CD14-positive monocyte (primary cell): ENCODE measurements at regions not wholly inside any gene's neighbourhood (a gene's known extent, or its start where the extent isn't known, plus 50 kb on each side); places are given as distances from the start of the nearest gene placed in this dataset.

Experiments
- DNase-seq, 3 donors: peaks; one replicate each; pipeline ENCODE4 v3.0.0-alpha.2; 2011 to 2022
- H2AFZ ChIP-seq: 2 replicates; pipeline ENCODE4 v1.6.0; 2012; ENCODE audit warnings: mild to moderate bottlenecking, low read depth, low read length, inconsistent platforms; ENCODE audit not compliant: insufficient read depth, poor library complexity, severe bottlenecking
- H3K27ac ChIP-seq, 2 donors: 1 replicate in 1 of 2; 2 replicates in 1 of 2; pipeline ENCODE4 v1.5.1; 2012 to 2013; ENCODE audit warnings: low read length in 2 of 2, control low read depth in 1 of 2, inconsistent platforms in 1 of 2, low read depth in 1 of 2, mild to moderate bottlenecking in 1 of 2
- H3K27me3 ChIP-seq, 2 donors: one replicate each; pipeline versions ENCODE4 v1.6.0 to v1.6.1; 2011 to 2013; ENCODE audit warnings: low read length in 2 of 2; ENCODE audit not compliant: control insufficient read depth in 2 of 2, insufficient read depth in 2 of 2
- H3K36me3 ChIP-seq, 2 donors: replicated peaks in 1 of 2; 1 replicate in 1 of 2; 2 replicates in 1 of 2; pipeline versions ENCODE4 v1.5.1 to v1.6.1; 2012 to 2013; ENCODE audit warnings: low read length in 2 of 2, control low read depth in 1 of 2, inconsistent platforms in 1 of 2, mild to moderate bottlenecking in 1 of 2; ENCODE audit not compliant: insufficient read depth in 2 of 2, control insufficient read depth in 1 of 2
- H3K4me1 ChIP-seq, 2 donors: 1 replicate in 1 of 2; 2 replicates in 1 of 2; pipeline versions ENCODE4 v1.5.1 to v1.6.1; 2012 to 2013; ENCODE audit warnings: low read length in 2 of 2, control low read depth in 1 of 2, inconsistent platforms in 1 of 2, mild to moderate bottlenecking in 1 of 2, moderate library complexity in 1 of 2; ENCODE audit not compliant: insufficient read depth in 2 of 2, control insufficient read depth in 1 of 2
- H3K4me2 ChIP-seq: replicated peaks from 2 replicates; pipeline ENCODE3; 2012; ENCODE audit warnings: low read length, moderate library complexity, mild to moderate bottlenecking; ENCODE audit not compliant: poor library complexity, severe bottlenecking; ENCODE audit errors: extremely low read depth
- H3K4me3 ChIP-seq, 3 experiments: fragments of 200-600 bp in 1 of 3; sonication (generic) in 1 of 3; replicated peaks in 1 of 3; 1 replicate in 2 of 3; 2 replicates in 1 of 3; pipeline ENCODE4 v1.5.1; 2011 to 2013; ENCODE audit warnings: low read length in 3 of 3, mild to moderate bottlenecking in 3 of 3, control low read depth in 2 of 3, low read depth in 2 of 3, inconsistent platforms in 1 of 3, moderate library complexity in 1 of 3
- H3K79me2 ChIP-seq: 2 replicates; pipeline ENCODE4 v1.6.0; 2012; ENCODE audit warnings: mild to moderate bottlenecking, control low read depth, inconsistent platforms, low read length, moderate library complexity; ENCODE audit not compliant: insufficient read depth
- H3K9ac ChIP-seq: 2 replicates; pipeline ENCODE4 v1.6.0; 2017; ENCODE audit warnings: low read length, mild to moderate bottlenecking; ENCODE audit not compliant: insufficient read depth, poor library complexity, severe bottlenecking
- H3K9me3 ChIP-seq, 2 donors: replicated peaks in 1 of 2; 1 replicate in 1 of 2; 2 replicates in 1 of 2; pipeline versions ENCODE4 v1.5.1 to v1.6.1; 2012 to 2013; ENCODE audit warnings: low read length in 2 of 2, control low read depth in 1 of 2; ENCODE audit not compliant: control insufficient read depth in 1 of 2, insufficient read depth in 1 of 2
- H4K20me1 ChIP-seq: 2 replicates; pipeline ENCODE4 v1.6.0; 2012; ENCODE audit warnings: mild to moderate bottlenecking, low read length, control low read depth, moderate library complexity; ENCODE audit not compliant: insufficient read depth
- H3K27ac Mint-ChIP-seq, 7 donors: one replicate each; pipeline ENCODE4 v1.8.0; 2020; ENCODE audit warnings: mild to moderate bottlenecking in 7 of 7, mixed read lengths in 7 of 7, moderate library complexity in 6 of 7, inconsistent platforms in 2 of 7
- H3K27me3 Mint-ChIP-seq, 3 donors: one replicate each; pipeline ENCODE4 v1.8.0; 2021 to 2022; ENCODE audit warnings: low read depth in 3 of 3, mild to moderate bottlenecking in 3 of 3, mixed read lengths in 3 of 3, moderate library complexity in 3 of 3, inconsistent platforms in 1 of 3
- H3K36me3 Mint-ChIP-seq, 2 donors: one replicate each; pipeline ENCODE4 v1.8.0; 2020; ENCODE audit warnings: mixed read lengths in 2 of 2, inconsistent platforms in 1 of 2, mild to moderate bottlenecking in 1 of 2
- H3K4me1 Mint-ChIP-seq: one replicate; pipeline ENCODE4 v1.8.0; 2020; ENCODE audit warnings: mild to moderate bottlenecking, mixed read lengths
- H3K4me3 Mint-ChIP-seq, 2 donors: one replicate each; pipeline ENCODE4 v1.8.0; 2020; ENCODE audit warnings: mild to moderate bottlenecking in 2 of 2, mixed read lengths in 2 of 2, moderate library complexity in 1 of 2
- H3K9me3 Mint-ChIP-seq, 7 donors: one replicate each; pipeline ENCODE4 v1.8.0; 2020 to 2022; ENCODE audit warnings: mixed read lengths in 7 of 7, mild to moderate bottlenecking in 6 of 7, moderate library complexity in 6 of 7, inconsistent platforms in 2 of 7
- CTCF ChIP-seq: fragments of 200-600 bp; IDR thresholded peaks from one replicate; pipeline ENCODE4 v1.8.0; 2022; ENCODE audit warnings: antibody characterized with exemption, mild to moderate bottlenecking
- whole genome bisulfite sequencing: methylation state at CpG from one replicate; pipeline ENCODE4 v1.1.5; 2013; ENCODE audit warnings: missing lambda C conversion rate; ENCODE audit not compliant: insufficient coverage; 5-methylcytosine and 5-hydroxymethylcytosine counted together
- intact Hi-C, 2 donors: fragments of 100-400 bp; cut with micrococcal nuclease; formaldehyde crosslinking; loops; one replicate each; pipeline versions ENCODE4 v1.15.0 to v1.15.1; 2023

DNA sequence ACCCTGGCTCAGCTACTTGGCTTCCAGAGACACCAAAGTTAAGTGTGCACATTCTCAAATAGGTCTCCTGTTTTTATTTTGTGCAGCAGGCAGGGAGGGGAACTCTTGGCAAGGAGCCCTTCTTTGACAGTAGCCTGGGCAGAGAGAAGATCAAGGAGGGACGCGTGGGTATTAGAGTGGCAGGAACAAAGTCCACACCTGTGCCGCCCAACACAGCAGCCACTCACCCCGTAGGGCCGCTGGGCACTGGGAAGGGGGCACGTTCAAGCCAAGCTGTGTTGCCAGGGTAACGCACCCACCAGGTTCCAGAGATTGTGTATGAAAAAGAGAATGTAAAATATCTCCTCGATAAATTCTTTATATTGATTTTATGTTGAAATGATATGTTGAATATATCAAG is 229.3 kb upstream of the AGAP1 start:
- Histone ChIP-seq H3K27ac (no peak overlapping the region), H2AFZ (no peak overlapping the region), H3K4me2 (no peak overlapping the region), H3K4me3 (no peak overlapping the region), H4K20me1 (no peaks in the 10 kb centered on the region), H3K79me2 (no peaks in the 10 kb centered on the region), H3K36me3 (no peaks in the 10 kb centered on the region), H3K27me3 (peaks cover 0 to 8% of the 10 kb centered on the region in 2 donors), H3K9ac (no peak overlapping the region), H3K9me3 (no peaks in the 10 kb centered on the region), H3K4me1 (no peaks in the 10 kb centered on the region)
- Mint-ChIP-seq H3K4me1 (peaks cover 6% of the 10 kb centered on the region), H3K36me3 (no peaks in the 10 kb centered on the region), H3K27me3 (peaks cover 20 to 43% (median 25%) of the 10 kb centered on the region in 3 donors), H3K4me3 (no peak overlapping the region), H3K9me3 (peaks cover 0 to 8% (median 3%) of the 10 kb centered on the region in 7 donors), H3K27ac (no peak overlapping the region)
- no peak for TF ChIP-seq CTCF
- no peak for DNase-seq
- intact Hi-C loops = no loop called here
- WGBS = 96% methylated on average over 3 of the region's 8 CpGs

DNA sequence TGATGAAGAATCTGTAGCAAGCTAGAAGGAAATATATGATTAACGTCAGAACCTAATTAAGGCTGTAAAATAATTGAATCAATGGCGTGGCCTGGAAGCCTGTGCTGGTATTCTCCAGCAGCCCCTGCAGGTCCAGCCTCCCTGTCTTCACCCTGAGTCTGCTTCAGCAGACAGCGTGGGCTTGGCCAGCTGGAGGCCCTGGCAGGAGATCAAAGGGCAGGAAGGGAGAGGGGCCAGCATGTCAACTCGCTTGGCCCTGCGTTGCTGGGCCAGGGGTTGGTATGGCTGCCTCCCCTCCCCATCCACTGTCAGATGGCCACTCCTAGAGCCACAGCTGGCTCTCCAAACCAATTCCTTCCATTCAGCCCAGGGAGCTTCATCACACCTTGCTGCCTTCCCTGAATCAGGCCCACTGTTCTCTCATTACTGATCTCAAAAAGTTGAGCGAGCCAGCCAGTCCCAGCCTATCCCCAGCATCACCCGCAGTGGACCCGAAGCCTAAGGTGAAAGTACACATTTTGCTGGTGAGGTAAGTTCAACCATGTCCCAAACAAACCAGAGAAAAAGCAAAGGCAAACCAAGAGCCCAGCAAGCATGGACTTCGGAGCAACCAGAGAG is 228.4 kb upstream of the AGAP1 start:
- Mint-ChIP-seq H3K36me3 (no peaks in the 10 kb centered on the region), H3K27me3 (peaks cover 23 to 44% (median 25%) of the 10 kb centered on the region in 3 donors), H3K27ac (no peak overlapping the region), H3K4me1 (peaks cover 6% of the 10 kb centered on the region), H3K4me3 (no peak overlapping the region), H3K9me3 (peaks cover 0 to 8% (median 3%) of the 10 kb centered on the region in 7 donors)
- Histone ChIP-seq H3K27me3 (peaks cover 0 to 14% of the 10 kb centered on the region in 2 donors), H3K79me2 (no peaks in the 10 kb centered on the region), H4K20me1 (no peaks in the 10 kb centered on the region), H3K36me3 (no peaks in the 10 kb centered on the region), H3K4me1 (no peaks in the 10 kb centered on the region), H3K4me3 (no peak overlapping the region), H2AFZ (no peak overlapping the region), H3K27ac (no peak overlapping the region), H3K4me2 (no peak overlapping the region), H3K9ac (no peak overlapping the region), H3K9me3 (no peaks in the 10 kb centered on the region)
- intact Hi-C loops = no loop called here
- no peak for DNase-seq
- 71% methylated on average over 6 of the region's 9 CpGs for WGBS
- TF ChIP-seq CTCF = no peak
